Lower lobe of right lung (tissue), 2 donors: ENCODE measurements at regions not wholly inside any gene's neighbourhood (a gene's known extent, or its start where the extent isn't known, plus 50 kb on each side); places are given as distances from the start of the nearest gene placed in this dataset.

Experiments used
- ATAC-seq, 2 donors: fragments of 200-7000 bp; cut with Tn5 transposase; one replicate each; pipeline ENCODE4 v1.9.1; 2020 to 2022; ENCODE audit warnings: mild to moderate bottlenecking in 2 of 2, moderate library complexity in 2 of 2
- DNase-seq: peaks from one replicate; pipeline ENCODE4 v3.0.0-alpha.2; 2020
- H3K27ac ChIP-seq: fragments of 200-600 bp; one replicate; pipeline ENCODE4 v1.8.0; 2022
- H3K27me3 ChIP-seq: fragments of 200-600 bp; one replicate; pipeline ENCODE4 v1.8.0; 2022; ENCODE audit warnings: low read depth
- H3K36me3 ChIP-seq: fragments of 200-600 bp; one replicate; pipeline ENCODE4 v1.8.0; 2022; ENCODE audit warnings: mild to moderate bottlenecking
- H3K4me1 ChIP-seq: fragments of 200-600 bp; one replicate; pipeline ENCODE4 v1.8.0; 2022
- H3K4me3 ChIP-seq: fragments of 200-600 bp; one replicate; pipeline ENCODE4 v1.8.0; 2022; ENCODE audit warnings: mild to moderate bottlenecking
- H3K9me3 ChIP-seq: fragments of 200-600 bp; one replicate; pipeline ENCODE4 v1.8.0; 2022
- intact Hi-C: fragments of 100-400 bp; cut with DNase I; formaldehyde crosslinking; loops from one replicate; pipeline ENCODE4 v1.11.0; 2022
- TF ChIP-seq, protein P1 (sequence below): fragments of 200-600 bp; IDR thresholded peaks from one replicate; pipeline ENCODE4 v1.8.0; 2022; ENCODE audit warnings: antibody characterized with exemption, mild to moderate bottlenecking
- donor health status: DM: no; HTN: yes; CAD: no; lungs with severe emphysema.

- DNase-seq = no peak
- TF ChIP-seq, protein P1, sequence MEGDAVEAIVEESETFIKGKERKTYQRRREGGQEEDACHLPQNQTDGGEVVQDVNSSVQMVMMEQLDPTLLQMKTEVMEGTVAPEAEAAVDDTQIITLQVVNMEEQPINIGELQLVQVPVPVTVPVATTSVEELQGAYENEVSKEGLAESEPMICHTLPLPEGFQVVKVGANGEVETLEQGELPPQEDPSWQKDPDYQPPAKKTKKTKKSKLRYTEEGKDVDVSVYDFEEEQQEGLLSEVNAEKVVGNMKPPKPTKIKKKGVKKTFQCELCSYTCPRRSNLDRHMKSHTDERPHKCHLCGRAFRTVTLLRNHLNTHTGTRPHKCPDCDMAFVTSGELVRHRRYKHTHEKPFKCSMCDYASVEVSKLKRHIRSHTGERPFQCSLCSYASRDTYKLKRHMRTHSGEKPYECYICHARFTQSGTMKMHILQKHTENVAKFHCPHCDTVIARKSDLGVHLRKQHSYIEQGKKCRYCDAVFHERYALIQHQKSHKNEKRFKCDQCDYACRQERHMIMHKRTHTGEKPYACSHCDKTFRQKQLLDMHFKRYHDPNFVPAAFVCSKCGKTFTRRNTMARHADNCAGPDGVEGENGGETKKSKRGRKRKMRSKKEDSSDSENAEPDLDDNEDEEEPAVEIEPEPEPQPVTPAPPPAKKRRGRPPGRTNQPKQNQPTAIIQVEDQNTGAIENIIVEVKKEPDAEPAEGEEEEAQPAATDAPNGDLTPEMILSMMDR = no peak
- Histone ChIP-seq H3K27ac (no peak overlapping the region), H3K27me3 (no peaks in the 10 kb centered on the region), H3K36me3 (no peaks in the 10 kb centered on the region), H3K4me3 (no peak overlapping the region), H3K9me3 (no peaks in the 10 kb centered on the region), H3K4me1 (no peaks in the 10 kb centered on the region)
- intact Hi-C loops = no loop called here
- no peak for ATAC-seq
Measured at GRCh38 chr14:48814562-48814961, 771.6 kb downstream of the RPS29 start.

DNA sequence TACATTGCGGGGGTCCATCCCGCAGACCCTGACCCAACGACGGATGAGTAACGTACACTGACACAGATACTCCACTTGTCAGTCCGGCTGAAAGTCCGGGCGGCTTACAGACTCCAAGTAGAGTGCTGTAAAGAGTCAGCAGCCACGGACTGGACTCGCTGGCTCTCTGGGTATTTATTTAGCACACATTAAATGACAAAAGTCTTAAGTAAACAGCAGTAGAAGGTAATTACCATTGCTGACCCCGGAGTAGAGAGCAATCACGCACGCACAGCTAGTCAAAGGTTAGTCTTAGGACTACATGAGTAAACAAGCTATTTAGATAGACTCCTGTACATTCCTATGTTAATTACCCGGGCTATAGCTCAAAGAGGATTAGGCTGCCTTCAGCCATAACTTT is 780.9 kb downstream of the RPS29 start:
- Histone ChIP-seq H3K4me3 (no peak overlapping the region), H3K4me1 (no peaks in the 10 kb centered on the region), H3K27ac (no peak overlapping the region), H3K36me3 (no peaks in the 10 kb centered on the region), H3K9me3 (peaks cover 7% of the 10 kb centered on the region), H3K27me3 (no peaks in the 10 kb centered on the region)
- TF ChIP-seq, protein P1 = no peak
- intact Hi-C loops = no loop called here
- peak; percentile 37 for DNase-seq
- no peak for ATAC-seq

GRCh38 chr14:48792376-48793024 is 793.7 kb downstream of the RPS29 start:
- Histone ChIP-seq H3K36me3 (no peaks in the 10 kb centered on the region), H3K4me3 (no peak overlapping the region), H3K4me1 (no peaks in the 10 kb centered on the region), H3K27me3 (no peaks in the 10 kb centered on the region), H3K9me3 (no peaks in the 10 kb centered on the region), H3K27ac (no peak overlapping the region)
- peak in 1 of 2 donors; percentile 68 for ATAC-seq
- intact Hi-C loops = no loop called here
- TF ChIP-seq, protein P1 = no peak
- DNase-seq = no peak

GRCh38 chr14:48788771-48789170 is 797.4 kb downstream of the RPS29 start:
- Histone ChIP-seq H3K27me3 (no peaks in the 10 kb centered on the region), H3K9me3 (no peaks in the 10 kb centered on the region), H3K4me1 (no peaks in the 10 kb centered on the region), H3K4me3 (no peak overlapping the region), H3K36me3 (no peaks in the 10 kb centered on the region), H3K27ac (no peak overlapping the region)
- ATAC-seq (no peak), DNase-seq (no peak)
- TF ChIP-seq, protein P1 = no peak
- intact Hi-C loops = no loop called here

DNA sequence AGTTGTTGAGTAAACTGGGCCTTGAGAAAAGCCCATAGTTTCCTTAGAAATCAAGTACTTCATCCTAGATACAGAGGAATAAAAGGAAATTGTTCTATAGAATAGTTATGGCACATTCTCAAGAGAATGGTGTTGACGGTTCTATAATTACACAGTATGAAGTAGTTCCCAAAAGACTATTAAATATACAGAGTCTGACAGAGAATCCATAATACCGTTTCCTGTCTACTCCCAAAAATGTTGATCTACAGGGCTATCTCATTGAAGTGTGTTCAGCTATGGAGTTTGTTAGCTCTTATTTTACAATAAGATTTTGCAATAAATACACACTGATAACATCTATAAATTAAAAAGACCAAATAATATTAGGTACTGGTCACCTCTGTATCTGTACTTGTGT is 799.7 kb downstream of the RPS29 start:
- Histone ChIP-seq H3K27ac (no peak overlapping the region), H3K4me3 (no peak overlapping the region), H3K9me3 (no peaks in the 10 kb centered on the region), H3K4me1 (no peaks in the 10 kb centered on the region), H3K36me3 (no peaks in the 10 kb centered on the region), H3K27me3 (no peaks in the 10 kb centered on the region)
- TF ChIP-seq, protein P1 = no peak
- DNase-seq (no peak), ATAC-seq (no peak)
- intact Hi-C loops = no loop called here
